SK-N-SH treated with all-trans-retinoic acid at 6 μM for 48 hours (cell line): ENCODE measurements at regions not wholly inside any gene's neighbourhood (a gene's known extent, or its start where the extent isn't known, plus 50 kb on each side); places are given as distances from the start of the nearest gene placed in this dataset.

ENCODE experiments used
- ARNTL ChIP-seq: fragments of 450-650 bp; formaldehyde crosslinking; IDR thresholded peaks from 2 replicates; pipeline ENCODE4 v1.5.0; 2020; ENCODE audit warnings: low read depth, mild to moderate bottlenecking, moderate library complexity, borderline replicate concordance
- CREB5 ChIP-seq: fragments of 250-450 bp; sonication (Bioruptor Pico); IDR thresholded peaks from 2 replicates; pipeline ENCODE4 v1.5.1; 2020; ENCODE audit warnings: low read depth, mild to moderate bottlenecking, moderate library complexity
- CSDC2 ChIP-seq: fragments of 250-450 bp; sonication (Bioruptor Pico); IDR thresholded peaks from 2 replicates; pipeline ENCODE4 v1.5.0; 2020; ENCODE audit warnings: mild to moderate bottlenecking, moderate library complexity
- PATZ1 ChIP-seq: fragments of 250-450 bp; sonication (Bioruptor Pico); IDR thresholded peaks from 2 replicates; pipeline ENCODE4 v1.8.0; 2020; ENCODE audit warnings: mild to moderate bottlenecking, moderate library complexity, borderline replicate concordance
- POU6F1 ChIP-seq: fragments of 250-450 bp; sonication (Bioruptor Pico); IDR thresholded peaks from 2 replicates; pipeline ENCODE4 v1.8.0; 2021; ENCODE audit warnings: low read depth, mild to moderate bottlenecking, moderate library complexity, borderline replicate concordance
- PPARA ChIP-seq: fragments of 250-450 bp; sonication (Bioruptor Pico); IDR thresholded peaks from 2 replicates; pipeline ENCODE4 v1.5.0; 2020; ENCODE audit warnings: mild to moderate bottlenecking, borderline replicate concordance
- RARB ChIP-seq: fragments of 250-450 bp; sonication (Bioruptor Pico); IDR thresholded peaks from 2 replicates; pipeline ENCODE4 v1.8.0; 2021; ENCODE audit warnings: mild to moderate bottlenecking, moderate library complexity
- TSHZ2 ChIP-seq: fragments of 250-450 bp; sonication (Bioruptor Pico); IDR thresholded peaks from 2 replicates; pipeline ENCODE4 v1.5.0; 2020; ENCODE audit warnings: mild to moderate bottlenecking, moderate library complexity
- ZC3H10 ChIP-seq: fragments of 250-450 bp; sonication (Bioruptor Pico); IDR thresholded peaks from 2 replicates; pipeline ENCODE4 v1.5.1; 2021; ENCODE audit warnings: mild to moderate bottlenecking, moderate library complexity
- ZFP3 ChIP-seq: fragments of 250-450 bp; sonication (Bioruptor Pico); IDR thresholded peaks from 2 replicates; pipeline ENCODE4 v1.5.0; 2020; ENCODE audit warnings: mild to moderate bottlenecking, moderate library complexity
- ZFP30 ChIP-seq: fragments of 450-650 bp; formaldehyde crosslinking; IDR thresholded peaks from 2 replicates; pipeline ENCODE4 v1.5.0; 2022; ENCODE audit warnings: mild to moderate bottlenecking, moderate library complexity

- TF ChIP-seq ZFP30 (CRISPR knock-in tag) (no peak), CSDC2 (no peak), ZC3H10 (CRISPR knock-in tag) (no peak), CREB5 (CRISPR knock-in tag) (no peak), TSHZ2 (CRISPR knock-in tag) (no peak), PATZ1 (CRISPR knock-in tag) (no peak), ARNTL (CRISPR knock-in tag) (no peak), PPARA (CRISPR knock-in tag) (no peak), POU6F1 (no peak), ZFP3 (no peak), RARB (no peak)
Observed at GRCh38 chr14:86168371-86168770, 638.4 kb downstream of the FLRT2 start.
